ENCODE measurements at regions not wholly inside any gene's neighbourhood (a gene's known extent, or its start where the extent isn't known, plus 50 kb on each side); places are given as distances from the start of the nearest gene placed in this dataset.
"Not testable (repeated sequence)": the region's sequence is repeated elsewhere in the genome, so short reads cannot be mapped to it uniquely, and the experiment has no call there.

- no peak overlapping the region for H3K27ac ChIP-seq
- POLR2A ChIA-PET (ENCODE audit: low non-redundant PET) = no interaction called here
- no peak for DNase-seq (ENCODE audit: low spot score)
- no peak for TF ChIP-seq CTCF (conservative IDR thresholded peaks at IDR 0.05; ENCODE audit: low read depth)
- CTCF ChIA-PET = interaction anchor here (0.7 kb wide), 1 partner anchor 531 kb away, joined by 3 read pairs; no protein-coding TSS in a partner anchor
These were observed 67.0 kb upstream of the NMUR2 start for GRCh38 chr5:152472083-152472482.

GRCh38 chr5:152474961-152475360 is 69.9 kb upstream of the NMUR2 start:
- POLR2A ChIA-PET (ENCODE audit: low non-redundant PET) = no interaction called here
- H3K27ac ChIP-seq = no peak overlapping the region
- DNase-seq (ENCODE audit: low spot score) = no peak
- no peak for TF ChIP-seq CTCF (conservative IDR thresholded peaks at IDR 0.05; ENCODE audit: low read depth)
- CTCF ChIA-PET = no interaction called here

- CTCF ChIA-PET = interaction anchor here (0.6 kb wide), 1 partner anchor 110 kb away, joined by 3 read pairs; no protein-coding TSS in a partner anchor
- TF ChIP-seq CTCF (conservative IDR thresholded peaks at IDR 0.05; ENCODE audit: low read depth) = no peak
- H3K27ac ChIP-seq = no peak overlapping the region
- DNase-seq (ENCODE audit: low spot score) = no peak
- POLR2A ChIA-PET (ENCODE audit: low non-redundant PET) = no interaction called here
These were observed 72.5 kb upstream of the NMUR2 start for GRCh38 chr5:152477536-152477935.

GRCh38 chr5:152479866-152480265 is 74.8 kb upstream of the NMUR2 start:
- DNase-seq (ENCODE audit: low spot score); POLR2A ChIA-PET (ENCODE audit: low non-redundant PET); H3K27ac ChIP-seq; CTCF ChIA-PET: not testable (repeated sequence)

- H3K27ac ChIP-seq; DNase-seq (ENCODE audit: low spot score); POLR2A ChIA-PET (ENCODE audit: low non-redundant PET); CTCF ChIA-PET: not testable (repeated sequence)
These were observed 75.6 kb upstream of the NMUR2 start for GRCh38 chr5:152480677-152481076.

GRCh38 chr5:152487130-152487529 is 82.1 kb upstream of the NMUR2 start:
- CTCF ChIA-PET = no interaction called here
- no peak for TF ChIP-seq CTCF (conservative IDR thresholded peaks at IDR 0.05; ENCODE audit: low read depth)
- POLR2A ChIA-PET (ENCODE audit: low non-redundant PET) = no interaction called here

GRCh38 chr5:152488869-152489268 is 83.8 kb upstream of the NMUR2 start:
- CTCF ChIA-PET = no interaction called here
- no peak overlapping the region for H3K27ac ChIP-seq
- no peak for DNase-seq (ENCODE audit: low spot score)
- TF ChIP-seq CTCF (conservative IDR thresholded peaks at IDR 0.05; ENCODE audit: low read depth) = no peak
- POLR2A ChIA-PET (ENCODE audit: low non-redundant PET) = no interaction called here

More at GRCh38 chr5:152487130-152487529, 82.1 kb upstream of the NMUR2 start:
- H3K27ac ChIP-seq = no peak overlapping the region
- no peak for DNase-seq (ENCODE audit: low spot score)

Measured in RWPE1 (cell line).